HepG2 (cell line): ENCODE measurements at regions not wholly inside any gene's neighbourhood (a gene's known extent, or its start where the extent isn't known, plus 50 kb on each side); places are given as distances from the start of the nearest gene placed in this dataset.

Experiments used
- ATAC-seq: fragments of 200-7000 bp; cut with Tn5 transposase; 3 replicates; pipeline ENCODE4 v1.9.1; 2020; ENCODE audit warnings: mild to moderate bottlenecking, moderate library complexity
- BruUV-seq: library from RNA; stranded (reverse); fragments of 400-500 nt; replicated peaks from 2 replicates; lab custom pipeline; 2021; lab: Mats Ljungman, UMichigan
- CTCF ChIA-PET: fragments of 300-600 bp; formaldehyde crosslinking; extraction: SDS; loops from one replicate; lab custom pipeline; 2021; ENCODE audit warnings: low total read pairs, inconsistent platforms, low intra/inter-chr PET ratio; lab: Yijun Ruan, JAX
- POLR2A ChIA-PET: fragments of 350-600 bp; sonication (Branson Sonifier 250); formaldehyde crosslinking; loops from one replicate; lab custom pipeline; 2020; ENCODE audit warnings: antibody characterized with exemption, inconsistent platforms; lab: Yijun Ruan, JAX
- DNase-seq: peaks from one replicate; pipeline ENCODE4 v3.0.0-alpha.2; 2015; ENCODE audit warnings: low spot score
- FAIRE-seq: peaks from 3 replicates; lab custom pipeline; 2011; peaks lifted over from hg19 to GRCh38; lab: Jason Lieb, UNC
- H2AFZ ChIP-seq: one replicate; pipeline ENCODE4 v1.6.1; 2011; ENCODE audit warnings: low read length, inconsistent platforms
- H3K27ac ChIP-seq: fragments of 300-600 bp; 3 replicates; pipeline ENCODE4 v1.8.0; 2011; ENCODE audit warnings: mixed run types, mild to moderate bottlenecking, mixed read lengths, low read length, inconsistent platforms; ENCODE audit not compliant: insufficient read depth; ENCODE audit errors: extremely low read length
- H3K27me3 ChIP-seq, 2 experiments: fragments of 200-600 bp in 1 of 2; 2 replicates in 1 of 2; 3 replicates in 1 of 2; pipeline versions ENCODE4 v1.6.0 to v1.8.0; 2011; ENCODE audit warnings: low read length in 2 of 2, mild to moderate bottlenecking in 2 of 2, moderate library complexity in 2 of 2, inconsistent platforms in 1 of 2; ENCODE audit not compliant: insufficient read depth in 2 of 2, control insufficient read depth in 1 of 2
- H3K36me3 ChIP-seq, 2 experiments: fragments of 200-600 bp in 1 of 2; replicated peaks in 1 of 2; 2 replicates in 1 of 2; 3 replicates in 1 of 2; pipeline versions ENCODE4 v1.5.1 to v1.8.0; 2011; ENCODE audit warnings: low read length in 2 of 2, inconsistent platforms in 1 of 2; ENCODE audit not compliant: insufficient read depth in 2 of 2, control insufficient read depth in 1 of 2
- H3K4me1 ChIP-seq: 2 replicates; pipeline ENCODE4 v1.5.1; 2012; ENCODE audit warnings: low read length, inconsistent platforms; ENCODE audit not compliant: insufficient read depth
- H3K4me2 ChIP-seq: 2 replicates; pipeline ENCODE4 v1.6.0; 2011; ENCODE audit warnings: low read depth, low read length, inconsistent platforms
- H3K4me3 ChIP-seq, 3 experiments: fragments of 200-600 bp in 1 of 3; sonication (generic), shearing (Covaris generic) in 1 of 3; replicated peaks in 1 of 3; 2 replicates each; pipeline ENCODE4 v1.5.1; 2011 to 2016; ENCODE audit warnings: low read length in 3 of 3, inconsistent platforms in 2 of 3, low read depth in 2 of 3, mild to moderate bottlenecking in 2 of 3, control low read depth in 1 of 3, mixed read lengths in 1 of 3; ENCODE audit not compliant: insufficient read depth in 1 of 3
- H3K79me2 ChIP-seq: one replicate; pipeline ENCODE4 v1.6.1; 2011; ENCODE audit warnings: low read length, inconsistent platforms; ENCODE audit not compliant: insufficient read depth
- H3K9ac ChIP-seq: 2 replicates; pipeline ENCODE4 v1.6.0; 2011; ENCODE audit warnings: mild to moderate bottlenecking, low read depth, low read length, inconsistent platforms; ENCODE audit not compliant: insufficient read depth
- H3K9me3 ChIP-seq: 2 replicates; pipeline ENCODE4 v1.5.1; 2012; ENCODE audit warnings: mild to moderate bottlenecking, low read length
- H4K20me1 ChIP-seq: 2 replicates; pipeline ENCODE4 v1.6.0; 2011; ENCODE audit warnings: inconsistent platforms, mild to moderate bottlenecking, low read length, moderate library complexity; ENCODE audit not compliant: insufficient read depth
- AFF4 ChIP-seq: sonication (generic); formaldehyde crosslinking; IDR thresholded peaks from 2 replicates; pipeline ENCODE4 v1.4.0; 2020; ENCODE audit warnings: missing genetic modification reagents
- CCAR2 ChIP-seq: fragments of 200-400 bp; formaldehyde crosslinking; optimal IDR thresholded peaks from 2 replicates; pipeline ENCODE3; 2018; ENCODE audit warnings: low read depth, mild to moderate bottlenecking, low read length, moderate library complexity
- HBP1 ChIP-seq: IDR thresholded peaks from 2 replicates; pipeline ENCODE4 v1.6.1; 2016; ENCODE audit warnings: low read depth, control low read depth
- NPAS2 ChIP-seq: sonication (generic); formaldehyde crosslinking; IDR thresholded peaks from 2 replicates; pipeline ENCODE4 v1.8.0; 2022; ENCODE audit warnings: mild to moderate bottlenecking, missing genetic modification reagents, borderline replicate concordance
- PHB2 ChIP-seq: fragments of 450-650 bp; IDR thresholded peaks from 2 replicates; pipeline ENCODE4 v1.6.1; 2018; ENCODE audit not compliant: partially characterized antibody
- RXRB ChIP-seq: IDR thresholded peaks from 2 replicates; pipeline ENCODE4 v1.6.1; 2016; ENCODE audit warnings: borderline replicate concordance, missing genetic modification reagents, missing compliant biosample characterization
- THRA ChIP-seq: sonication (generic); formaldehyde crosslinking; IDR thresholded peaks from 2 replicates; pipeline ENCODE4 v1.4.0; 2020; ENCODE audit warnings: missing genetic modification reagents, borderline replicate concordance
- ZNF292 ChIP-seq: sonication (generic); formaldehyde crosslinking; IDR thresholded peaks from 2 replicates; pipeline ENCODE4 v1.8.1; 2022; ENCODE audit warnings: mild to moderate bottlenecking, low read depth, missing genetic modification reagents, borderline replicate concordance
- ZNF329 ChIP-seq: sonication (generic); formaldehyde crosslinking; IDR thresholded peaks from 2 replicates; pipeline ENCODE4 v1.9.0; 2021; ENCODE audit warnings: low read depth, mild to moderate bottlenecking, missing genetic modification reagents
- ZNF609 ChIP-seq: sonication (generic); formaldehyde crosslinking; IDR thresholded peaks from 2 replicates; pipeline ENCODE4 v1.4.0; 2020; ENCODE audit warnings: mild to moderate bottlenecking, missing genetic modification reagents, borderline replicate concordance
- ZNF768 ChIP-seq: sonication (generic); formaldehyde crosslinking; IDR thresholded peaks from 2 replicates; pipeline ENCODE4 v1.4.0; 2020; ENCODE audit warnings: missing genetic modification reagents
- WGBS: methylation state at CpG from one replicate; pipeline ENCODE4 v1.1.6; 2017; ENCODE audit warnings: low lambda C conversion rate; 5-methylcytosine and 5-hydroxymethylcytosine counted together
- in situ Hi-C: cut with HindIII; loops from 2 replicates; pipeline ENCODE4 v1.10.0; 2017; ENCODE audit warnings: low pct_unique_long_range_greater_than_20kb; ENCODE audit not compliant: extremely low pct_ligation_motif_present
- intact Hi-C: fragments of 100-400 bp; cut with micrococcal nuclease; formaldehyde crosslinking; loops from one replicate; pipeline ENCODE4 v1.10.0; 2022; ENCODE audit not compliant: unreplicated experiment

- TF ChIP-seq HBP1 (no peak), AFF4 (no peak), NPAS2 (no peak), ZNF768 (no peak), CCAR2 (no peak), ZNF292 (CRISPR knock-in tag) (no peak)
Observed at GRCh38 chr2:144249035-144249637, 270.8 kb downstream of the ZEB2 start (continued).

- ChIA-PET CTCF (no interaction called here), POLR2A (no interaction called here)
- no peak for TF ChIP-seq PHB2
- TF ChIP-seq THRA, result no peak
- no peak for TF ChIP-seq RXRB
- no peak for TF ChIP-seq ZNF329 (CRISPR knock-in tag)
- TF ChIP-seq ZNF609 (CRISPR knock-in tag), result no peak
Observed at GRCh38 chr2:144248350-144249034, 271.4 kb downstream of the ZEB2 start.

More at GRCh38 chr2:144248350-144249034, 271.4 kb downstream of the ZEB2 start:
- intact Hi-C loops, result no loop called here
- Histone ChIP-seq H3K79me2 (no peaks in the 10 kb centered on the region), H3K4me2 (no peak overlapping the region), H3K9ac (no peak overlapping the region), H3K4me3 (no peak overlapping the region), H3K9me3 (peaks cover 11% of the 10 kb centered on the region), H3K27ac (no peak overlapping the region), H3K36me3 (no peaks in the 10 kb centered on the region), H3K4me1 (no peaks in the 10 kb centered on the region), H2AFZ (no peak overlapping the region), H4K20me1 (no peaks in the 10 kb centered on the region), H3K27me3 (no peaks in the 10 kb centered on the region)
- 83% methylated on average over 4 of the region's 4 CpGs for WGBS
- in situ Hi-C loops, result no loop called here
- FAIRE-seq (no peak), DNase-seq (no peak), ATAC-seq (no peak)
- no TSS peak for BruUV-seq
